IPS DF 6.9 (cell line): ENCODE measurements at regions not wholly inside any gene's neighbourhood (a gene's known extent, or its start where the extent isn't known, plus 50 kb on each side); places are given as distances from the start of the nearest gene placed in this dataset.
"Not testable (repeated sequence)": the region's sequence is repeated elsewhere in the genome, so short reads cannot be mapped to it uniquely, and the experiment has no call there.

Experiments used
- DNase-seq: peaks from one replicate; pipeline ENCODE4 v3.0.0-alpha.2; 2013; ENCODE audit warnings: low read depth, low spot score
- H3K27ac ChIP-seq: one replicate; pipeline ENCODE4 v1.5.1; 2013; ENCODE audit warnings: low read length, control low read depth
- H3K27me3 ChIP-seq: 2 replicates; pipeline ENCODE4 v1.6.1; 2013; ENCODE audit warnings: mild to moderate bottlenecking, low read length; ENCODE audit not compliant: control insufficient read depth, insufficient read depth
- H3K36me3 ChIP-seq: 2 replicates; pipeline ENCODE4 v1.6.1; 2013; ENCODE audit warnings: low read length; ENCODE audit not compliant: control insufficient read depth, insufficient read depth
- H3K4me1 ChIP-seq: 2 replicates; pipeline ENCODE4 v1.6.1; 2013; ENCODE audit warnings: low read length; ENCODE audit not compliant: control insufficient read depth, insufficient read depth
- H3K4me3 ChIP-seq: 2 replicates; pipeline ENCODE4 v1.5.1; 2013; ENCODE audit warnings: mild to moderate bottlenecking, low read length
- H3K9me3 ChIP-seq: 2 replicates; pipeline ENCODE4 v1.6.1; 2013; ENCODE audit warnings: low read length, inconsistent platforms; ENCODE audit not compliant: control insufficient read depth, insufficient read depth
- WGBS: extraction: QIAGEN DNeasy Blood & Tissue Kit; methylation state at CpG from one replicate; pipeline ENCODE4 v1.1.7; 2013; ENCODE audit warnings: mixed read lengths, missing lambda C conversion rate; ENCODE audit not compliant: insufficient read length, insufficient coverage; 5-methylcytosine and 5-hydroxymethylcytosine counted together

- Histone ChIP-seq H3K9me3 (no peaks in the 10 kb centered on the region), H3K27ac (no peak overlapping the region), H3K27me3 (no peaks in the 10 kb centered on the region), H3K4me3 (no peak overlapping the region), H3K4me1 (no peaks in the 10 kb centered on the region), H3K36me3 (no peaks in the 10 kb centered on the region)
- no peak for DNase-seq
- WGBS, result no CpG with 5 or more reads among the region's 13 CpGs
Measured at GRCh38 chr2:43005975-43006833, 213.8 kb upstream of the HAAO start.

- H3K27me3 ChIP-seq, result no peaks in the 10 kb centered on the region
Measured at GRCh38 chr2:43005245-43005974, 213.0 kb upstream of the HAAO start.

GRCh38 chr2:43004879-43005244 is 212.5 kb upstream of the HAAO start:
- no peak overlapping the region for H3K4me3 ChIP-seq
- no CpG with 5 or more reads among the region's 5 CpGs for WGBS
- no peaks in the 10 kb centered on the region for H3K9me3 ChIP-seq
- no peaks in the 10 kb centered on the region for H3K27me3 ChIP-seq
- no peaks in the 10 kb centered on the region for H3K4me1 ChIP-seq
- H3K36me3 ChIP-seq, result 0 out of 2 replicates have a peak, but pooled peaks cover 2% of the 10 kb centered on the region
- DNase-seq, result no peak
- no peak overlapping the region for H3K27ac ChIP-seq

More at GRCh38 chr2:43005245-43005974, 213.0 kb upstream of the HAAO start:
- no peak for DNase-seq
- Histone ChIP-seq H3K4me1 (no peaks in the 10 kb centered on the region), H3K9me3 (no peaks in the 10 kb centered on the region), H3K4me3 (no peak overlapping the region), H3K27ac (no peak overlapping the region), H3K36me3 (no peaks in the 10 kb centered on the region)
- no CpG with 5 or more reads among the region's 15 CpGs for WGBS

GRCh38 chr2:43004126-43004865 is 211.9 kb upstream of the HAAO start:
- not testable (repeated sequence) for H3K4me3 ChIP-seq, H3K9me3 ChIP-seq, H3K27me3 ChIP-seq, H3K4me1 ChIP-seq, H3K27ac ChIP-seq, DNase-seq, H3K36me3 ChIP-seq
- WGBS, result no CpG with 5 or more reads among the region's 11 CpGs

GRCh38 chr2:43003702-43004101 is 211.3 kb upstream of the HAAO start:
- Histone ChIP-seq H3K4me3 (no peak overlapping the region), H3K27me3 (no peaks in the 10 kb centered on the region), H3K27ac (no peak overlapping the region), H3K36me3 (0 out of 2 replicates have a peak, but pooled peaks cover 2% of the 10 kb centered on the region), H3K9me3 (no peaks in the 10 kb centered on the region), H3K4me1 (0 out of 2 replicates have a peak, but pooled peaks cover 1% of the 10 kb centered on the region)
- no CpG with 5 or more reads among the region's 2 CpGs for WGBS
- DNase-seq, result no peak

- H3K9me3 ChIP-seq, result no peaks in the 10 kb centered on the region
- no peak overlapping the region for H3K4me3 ChIP-seq
- no peaks in the 10 kb centered on the region for H3K27me3 ChIP-seq
- no peak for DNase-seq
- no peak overlapping the region for H3K27ac ChIP-seq
- no CpG with 5 or more reads among the region's 5 CpGs for whole genome bisulfite sequencing
- 0 out of 2 replicates have a peak, but pooled peaks cover 2% of the 10 kb centered on the region for H3K36me3 ChIP-seq
- H3K4me1 ChIP-seq, result 0 out of 2 replicates have a peak, but pooled peaks cover 1% of the 10 kb centered on the region
Measured at GRCh38 chr2:43001787-43002468, 209.5 kb upstream of the HAAO start.

- no peak overlapping the region for H3K27ac ChIP-seq
- WGBS, result no CpG with 5 or more reads among the region's 4 CpGs
- no peak for DNase-seq
- 0 out of 2 replicates have a peak, but pooled peaks cover 1% of the 10 kb centered on the region for H3K4me1 ChIP-seq
- H3K4me3 ChIP-seq, result no peak overlapping the region
- H3K36me3 ChIP-seq, result 0 out of 2 replicates have a peak, but pooled peaks cover 2% of the 10 kb centered on the region
- H3K9me3 ChIP-seq, result no peaks in the 10 kb centered on the region
- no peaks in the 10 kb centered on the region for H3K27me3 ChIP-seq
Measured at GRCh38 chr2:43001055-43001378, 208.6 kb upstream of the HAAO start.

- H3K4me1 ChIP-seq, result 0 out of 2 replicates have a peak, but pooled peaks cover 1% of the 10 kb centered on the region
- no peak overlapping the region for H3K27ac ChIP-seq
- no CpG with 5 or more reads among the region's 25 CpGs for WGBS
Measured at GRCh38 chr2:43000242-43001054, 208.1 kb upstream of the HAAO start.

GRCh38 chr2:42999856-43000241 is 207.5 kb upstream of the HAAO start:
- H3K4me1 ChIP-seq, result 0 out of 2 replicates have a peak, but pooled peaks cover 1% of the 10 kb centered on the region
- H3K27ac ChIP-seq, result no peak overlapping the region
- no peak overlapping the region for H3K4me3 ChIP-seq
- 0 out of 2 replicates have a peak, but pooled peaks cover 2% of the 10 kb centered on the region for H3K36me3 ChIP-seq
- no peaks in the 10 kb centered on the region for H3K27me3 ChIP-seq
- no peaks in the 10 kb centered on the region for H3K9me3 ChIP-seq
- DNase-seq, result no peak
- WGBS, result no CpG with 5 or more reads among the region's 7 CpGs

More at GRCh38 chr2:43000242-43001054, 208.1 kb upstream of the HAAO start:
- no peaks in the 10 kb centered on the region for H3K27me3 ChIP-seq
- H3K4me3 ChIP-seq, result no peak overlapping the region
- 0 out of 2 replicates have a peak, but pooled peaks cover 2% of the 10 kb centered on the region for H3K36me3 ChIP-seq
- no peak for DNase-seq
- no peaks in the 10 kb centered on the region for H3K9me3 ChIP-seq
